ENCODE measurements at regions not wholly inside any gene's neighbourhood (a gene's known extent, or its start where the extent isn't known, plus 50 kb on each side); places are given as distances from the start of the nearest gene placed in this dataset.
"Not testable (repeated sequence)": the region's sequence is repeated elsewhere in the genome, so short reads cannot be mapped to it uniquely, and the experiment has no call there.

DNA sequence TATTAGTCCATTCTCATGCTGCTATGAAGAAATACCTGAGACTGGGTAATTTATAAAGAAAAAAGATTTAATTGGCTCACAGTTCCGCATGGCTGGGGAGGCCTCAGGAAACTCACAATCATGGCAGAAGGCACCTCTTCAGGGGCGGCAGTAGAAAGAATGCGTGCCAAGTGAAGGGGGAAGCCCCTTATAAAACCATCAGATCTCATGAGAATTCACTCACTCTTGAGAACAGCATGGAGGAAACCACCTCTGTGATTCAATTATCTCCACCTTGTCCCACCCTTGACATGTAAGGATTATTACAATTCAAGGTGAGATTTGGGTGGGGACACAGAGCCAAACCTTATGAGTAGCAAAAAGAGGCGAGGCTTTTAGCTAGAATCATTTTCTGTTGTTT lies 60.7 kb upstream of the P2RY1 start:
- not testable (repeated sequence) for DNase-seq (ENCODE audit: low spot score)

DNA sequence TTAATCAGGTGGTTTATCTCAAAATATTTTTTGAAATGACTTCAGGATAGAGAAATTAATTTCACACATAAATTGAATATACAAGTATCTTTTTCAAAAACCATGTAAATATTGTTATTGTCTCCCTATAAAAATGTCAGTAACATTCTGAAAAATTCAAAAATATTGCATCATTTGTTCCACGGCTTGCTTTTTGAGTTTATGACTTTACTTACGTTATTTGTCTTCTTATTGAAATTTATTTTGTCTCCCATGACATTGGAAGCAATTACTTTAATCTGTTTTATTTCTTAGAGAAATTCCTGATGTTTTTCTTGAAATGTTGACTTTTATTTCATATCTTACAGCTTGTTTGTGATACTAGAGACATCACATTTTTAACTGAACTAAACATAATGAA lies 56.9 kb upstream of the P2RY1 start:
- DNase-seq (ENCODE audit: low spot score) = no peak

DNA sequence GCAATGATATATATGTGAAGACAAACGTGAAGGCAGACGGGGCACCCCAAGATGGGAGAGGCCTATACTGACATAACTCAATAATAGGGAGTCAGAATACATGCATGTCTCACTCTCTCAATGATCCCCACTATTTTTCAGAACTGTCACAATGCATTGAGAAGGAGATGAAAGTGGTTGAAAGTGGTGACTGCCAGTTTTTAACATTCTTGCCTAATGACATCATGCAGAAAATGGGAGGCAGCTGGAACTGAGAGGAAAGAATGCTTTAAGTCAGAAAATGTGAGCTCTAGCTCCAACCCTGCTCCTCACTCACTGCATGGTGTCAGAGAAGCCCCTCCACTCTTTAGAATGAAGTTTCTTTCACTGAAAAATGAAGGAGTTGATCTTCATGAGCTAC lies 55.3 kb upstream of the P2RY1 start:
- peak; percentile 25 for DNase-seq (ENCODE audit: low spot score)

DNA sequence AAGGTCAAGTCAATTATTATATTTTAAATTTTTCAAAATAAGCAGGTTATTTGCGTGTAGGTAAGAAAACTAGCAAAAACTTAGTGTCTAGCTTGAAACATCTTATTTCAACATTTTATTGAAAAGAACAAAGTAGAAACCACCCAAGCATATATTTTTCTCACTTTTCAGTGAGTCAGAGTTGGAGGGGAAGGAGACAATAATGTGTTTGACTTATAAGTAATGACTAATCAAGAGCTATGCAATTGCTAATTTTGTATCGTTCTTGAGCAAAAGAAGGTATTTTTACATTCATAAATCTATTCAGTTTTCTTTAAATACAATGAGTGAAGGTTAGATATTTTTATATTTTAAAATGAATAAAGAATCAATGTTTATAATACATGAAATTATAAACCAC lies 54.4 kb upstream of the P2RY1 start:
- DNase-seq (ENCODE audit: low spot score) = no peak

DNA sequence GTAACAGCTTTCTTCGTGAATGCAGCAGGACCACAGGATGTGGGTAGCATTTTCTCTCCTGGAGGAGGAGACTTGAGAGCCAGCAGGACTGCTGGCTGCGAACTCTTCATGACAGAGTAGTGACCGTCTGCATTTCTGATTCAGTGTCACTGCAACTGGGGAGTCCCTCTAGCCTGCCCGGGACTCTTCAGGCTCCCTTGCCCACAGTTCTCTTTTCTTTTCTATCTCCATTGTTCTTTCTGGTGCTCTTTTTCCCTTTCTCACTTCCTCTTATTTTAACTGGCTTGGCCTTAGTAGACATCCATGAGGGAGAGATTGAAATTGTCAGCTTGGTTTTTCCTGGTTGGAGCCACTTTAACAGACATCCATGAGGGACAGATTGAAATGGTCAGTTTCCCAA lies 49.9 kb upstream of the P2RY1 start:
- DNase-seq (ENCODE audit: low spot score) = no peak
